Stomach (tissue), 4 donors: ENCODE measurements at regions not wholly inside any gene's neighbourhood (a gene's known extent, or its start where the extent isn't known, plus 50 kb on each side); places are given as distances from the start of the nearest gene placed in this dataset.

Experiments used
- CTCF ChIP-seq, 7 experiments: fragments of 450-650 bp in 4 of 7; fragments of 200-600 bp in 3 of 7; sonication (generic) in 3 of 7; IDR thresholded peaks; one replicate each; pipeline ENCODE4 v1.5.1; 2016 to 2019; ENCODE audit warnings: antibody characterized with exemption in 7 of 7, control low read depth in 2 of 7, mild to moderate bottlenecking in 1 of 7
- EP300 ChIP-seq: sonication (generic); formaldehyde crosslinking; IDR thresholded peaks from one replicate; pipeline ENCODE4 v1.6.1; 2017; ENCODE audit warnings: antibody characterized with exemption
- POLR2A ChIP-seq, 4 donors: fragments of 450-650 bp; IDR thresholded peaks; one replicate each; pipeline ENCODE4 v1.6.1; 2016; ENCODE audit warnings: antibody characterized with exemption in 4 of 4, control low read depth in 2 of 4, mild to moderate bottlenecking in 1 of 4, moderate library complexity in 1 of 4
- POLR2AphosphoS5 ChIP-seq, 3 donors: sonication (generic); formaldehyde crosslinking; IDR thresholded peaks; one replicate each; pipeline ENCODE4 v1.6.1; 2016; ENCODE audit warnings: antibody characterized with exemption in 3 of 3

GRCh38 chr14:43449291-43449690 is 1057.8 kb downstream of the FSCB start:
- TF ChIP-seq CTCF (IDR thresholded peaks at IDR 0.05) (no peak), POLR2AphosphoS5 (IDR thresholded peaks at IDR 0.05) (no peak), EP300 (no peak), POLR2A (IDR thresholded peaks at IDR 0.05) (no peak)
